HUDEP-2 (cell line): ENCODE measurements at regions not wholly inside any gene's neighbourhood (a gene's known extent, or its start where the extent isn't known, plus 50 kb on each side); places are given as distances from the start of the nearest gene placed in this dataset.

Experiments
- DNase-seq, 76 experiments: peaks; one replicate each; lab custom pipeline; 2025; ENCODE audit not compliant: unreplicated experiment in 76 of 76; lab: John Stamatoyannopoulos, UW

GRCh38 chr2:48098539-48098938 lies 192.2 kb upstream of the FBXO11 start:
- no peak for DNase-seq

GRCh38 chr2:48104418-48104817 lies 198.1 kb upstream of the FBXO11 start:
- no peak for DNase-seq

DNA sequence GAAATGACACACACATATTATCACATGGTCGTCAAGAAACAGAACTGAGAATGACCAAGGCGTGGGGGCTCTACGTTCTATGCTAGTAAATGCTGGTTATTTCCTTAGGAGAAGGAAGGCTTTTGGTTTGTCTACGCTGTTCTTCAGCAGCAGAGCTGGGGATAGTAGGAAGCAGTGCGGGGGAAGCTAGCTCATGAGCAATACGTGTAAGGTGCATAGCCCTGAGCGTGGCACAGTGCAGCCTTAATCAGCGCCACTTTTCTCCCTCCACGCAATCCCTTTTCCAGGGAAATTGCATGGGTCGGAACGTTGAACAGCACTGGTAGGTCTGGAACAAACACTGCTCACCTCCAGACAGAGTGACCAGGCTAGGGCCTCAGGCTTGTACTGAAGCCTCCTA lies 199.6 kb upstream of the FBXO11 start:
- no peak for DNase-seq

DNA sequence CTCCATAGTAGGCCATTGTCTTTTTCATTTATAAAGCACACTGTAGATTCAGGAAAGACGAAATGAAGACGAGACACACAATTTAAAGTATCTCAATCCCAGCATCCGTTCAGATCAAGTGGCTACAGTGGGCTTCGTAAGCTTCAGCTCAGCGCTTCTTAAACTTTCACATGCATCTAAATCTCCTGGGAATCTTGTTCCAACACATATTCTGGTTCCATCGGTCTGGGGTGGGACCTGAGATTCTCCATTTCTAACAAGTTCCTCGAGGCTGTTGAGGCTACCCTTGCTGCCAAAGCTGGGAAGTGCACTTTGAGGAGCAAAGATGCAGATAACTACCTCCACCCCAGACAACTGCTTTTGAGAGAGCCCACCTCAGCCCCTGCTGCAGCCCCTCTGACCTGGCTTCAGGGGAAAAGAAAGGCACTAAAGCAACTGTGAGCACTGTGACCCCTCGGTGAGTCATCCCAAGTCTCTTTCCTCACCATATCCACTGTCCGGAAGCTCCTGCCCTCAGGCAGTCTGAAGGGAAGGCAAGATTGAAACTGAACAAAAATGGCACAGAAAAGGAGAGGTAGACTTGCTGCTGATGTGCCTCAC lies 201.1 kb upstream of the FBXO11 start:
- no peak for DNase-seq

DNA sequence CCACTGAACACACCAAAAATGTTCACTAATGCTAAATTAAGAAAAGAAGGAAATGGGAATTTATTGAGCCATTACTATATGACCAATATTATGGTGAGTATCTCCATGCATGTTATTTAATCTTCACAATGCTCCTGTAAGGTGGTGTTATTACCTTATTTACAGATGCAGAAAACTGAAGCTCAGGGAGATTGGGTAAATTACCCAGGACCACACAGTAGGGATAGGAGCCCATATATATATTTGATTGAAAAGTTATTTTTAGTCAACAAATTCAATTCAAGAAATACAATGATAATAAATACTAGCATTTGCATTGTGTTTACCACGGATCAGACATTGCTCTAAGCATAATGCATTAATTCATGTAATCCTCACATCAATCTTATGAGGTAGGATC lies 202.2 kb upstream of the FBXO11 start:
- no peak for DNase-seq

DNA sequence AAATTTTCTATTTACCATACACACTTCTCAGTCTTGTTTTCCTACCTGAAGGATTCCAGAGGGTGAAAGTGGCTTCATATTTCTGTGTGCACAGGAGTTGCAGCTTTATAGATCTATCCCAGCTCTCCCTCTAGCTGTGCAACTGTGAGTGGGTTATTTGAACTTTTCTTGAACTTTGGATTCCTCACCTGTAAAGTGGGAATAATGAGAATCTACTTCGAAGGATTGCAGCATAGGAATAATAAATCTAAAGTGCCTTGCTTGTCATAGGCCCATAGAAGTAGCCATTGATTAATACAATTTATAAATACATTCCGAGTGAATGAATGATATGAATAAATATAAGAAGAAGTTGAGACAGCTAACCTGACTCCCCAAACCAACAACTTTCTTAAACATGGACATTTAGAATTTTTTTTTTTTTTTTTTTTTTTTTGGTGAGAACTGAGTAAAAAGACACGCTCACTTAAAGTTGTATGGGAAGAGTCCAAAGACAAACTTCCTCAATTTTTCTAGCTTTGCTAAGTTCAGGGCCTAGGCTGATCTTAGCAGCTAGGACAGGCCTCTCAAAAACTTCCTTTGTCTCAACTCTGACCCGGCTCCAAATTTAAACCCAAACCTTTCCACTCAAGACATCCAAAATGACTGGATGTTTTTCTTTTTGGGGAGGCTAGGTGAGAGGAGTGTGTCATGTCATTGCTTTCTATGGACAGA lies 203.3 kb upstream of the FBXO11 start:
- DNase-seq = no peak

- no peak for DNase-seq
Observed at GRCh38 chr2:48110492-48110891, 204.0 kb upstream of the FOXN2 start.

DNA sequence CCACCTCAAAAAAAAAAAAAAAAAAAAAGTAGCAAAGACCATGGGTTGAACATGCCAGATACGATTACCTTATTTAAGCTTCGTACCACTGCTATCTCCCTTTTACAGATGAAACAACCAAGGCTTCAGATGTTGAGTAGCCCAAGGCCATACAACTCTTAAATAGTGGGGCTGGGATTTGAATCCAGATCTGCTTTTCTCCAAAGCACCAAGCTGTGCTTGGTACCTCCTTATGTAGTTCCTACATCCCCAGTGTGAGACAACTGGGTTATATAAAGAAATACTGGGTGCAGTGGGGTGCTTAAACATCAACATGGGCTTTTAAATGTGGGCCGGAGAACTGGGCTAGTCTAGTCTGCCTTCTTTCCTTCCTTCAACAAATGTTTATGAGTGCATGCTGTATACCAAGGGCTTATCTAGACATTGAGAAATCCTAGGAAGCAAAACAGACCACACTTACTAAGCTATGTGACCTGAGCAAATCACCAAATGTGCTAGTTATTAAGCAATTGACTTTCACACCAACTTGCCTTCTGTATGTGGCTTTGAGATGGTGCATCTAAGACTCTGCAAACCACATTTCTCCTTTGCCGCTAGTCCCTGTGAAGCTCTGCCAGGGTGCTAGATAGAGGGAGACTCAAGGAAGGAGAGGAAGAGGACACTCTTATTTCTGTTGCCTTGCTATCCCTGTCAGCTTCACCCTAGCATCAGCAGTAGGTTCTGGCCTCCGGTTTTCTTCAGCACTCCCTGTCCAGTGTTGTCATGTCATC lies 201.4 kb upstream of the FOXN2 start:
- peak in 1 of 76 experiments; percentile 6 for DNase-seq

GRCh38 chr2:48113767-48114166 lies 200.7 kb upstream of the FOXN2 start:
- no peak for DNase-seq

DNA sequence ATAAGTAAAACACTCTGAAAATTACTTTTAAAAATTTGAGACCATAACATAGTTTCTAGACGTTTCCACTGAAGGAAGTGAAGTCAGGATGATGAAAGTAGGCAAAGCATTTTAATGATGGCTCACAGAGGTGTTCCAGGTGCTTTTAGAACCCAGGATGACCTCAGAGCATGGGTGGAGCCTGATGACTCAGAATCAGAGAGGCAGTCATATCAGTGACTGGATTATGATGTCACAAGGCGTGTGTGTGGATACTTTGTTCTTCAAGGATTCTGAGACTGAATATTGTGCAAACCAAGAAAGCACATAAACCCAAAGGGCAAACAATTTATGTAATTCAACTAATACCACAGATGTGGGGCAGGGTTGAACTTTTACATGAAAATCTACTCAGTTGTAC lies 200.2 kb upstream of the FOXN2 start:
- peak in 4 of 76 experiments; percentile 1 to 7 (median 4) for DNase-seq

GRCh38 chr2:48116497-48116896 lies 198.0 kb upstream of the FOXN2 start:
- DNase-seq = no peak

GRCh38 chr2:48118895-48119294 lies 195.6 kb upstream of the FOXN2 start:
- DNase-seq = no peak

- no peak for DNase-seq
Observed at GRCh38 chr2:48120112-48120511, 194.4 kb upstream of the FOXN2 start.

GRCh38 chr2:48120759-48121242 lies 193.7 kb upstream of the FOXN2 start:
- DNase-seq = peak in 17 of 76 experiments; percentile 2 to 43 (median 24)

GRCh38 chr2:48122166-48122565 lies 192.3 kb upstream of the FOXN2 start:
- no peak for DNase-seq

GRCh38 chr2:48124592-48124991 lies 189.9 kb upstream of the FOXN2 start:
- no peak for DNase-seq

- DNase-seq = no peak
Observed at GRCh38 chr2:48126162-48126561, 188.3 kb upstream of the FOXN2 start.

DNA sequence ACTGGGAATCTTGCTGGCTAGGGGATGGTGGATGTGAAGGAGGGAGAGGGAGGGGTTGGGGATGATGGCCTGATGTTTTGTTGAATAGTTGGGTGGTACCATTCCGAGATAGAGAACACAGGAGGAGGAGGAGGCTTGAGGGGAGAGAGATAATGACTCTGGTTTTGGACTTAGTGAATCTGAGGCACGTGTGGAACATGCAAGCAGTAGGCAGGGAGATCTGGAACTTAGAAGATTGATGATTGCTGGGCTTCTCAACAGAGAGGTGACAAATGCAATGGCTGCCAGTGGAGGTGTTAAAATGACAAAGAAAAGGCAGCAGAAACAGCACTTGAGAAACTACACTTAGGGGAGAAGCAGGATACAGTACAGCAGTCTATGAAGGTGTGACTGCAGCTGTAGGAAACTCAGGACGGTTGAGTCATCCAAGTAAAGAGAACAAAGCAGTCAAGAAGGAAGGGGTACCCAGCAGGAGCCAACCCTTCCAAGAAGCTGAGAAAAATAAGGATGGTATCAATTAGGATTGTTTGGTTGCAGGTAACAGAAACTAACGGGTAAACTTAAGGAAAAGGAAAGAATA lies 186.8 kb upstream of the FOXN2 start:
- DNase-seq = no peak

- no peak for DNase-seq
Observed at GRCh38 chr2:48129293-48129950, 185.1 kb upstream of the FOXN2 start.

- DNase-seq = no peak
Observed at GRCh38 chr2:48131539-48132270, 182.8 kb upstream of the FOXN2 start.
